Activated T-cell treated with anti-CD3 and anti-CD28 coated beads, Interleukin-2, amount 50 U/mL, for 1 hour (primary cell): ENCODE measurements at regions not wholly inside any gene's neighbourhood (a gene's known extent, or its start where the extent isn't known, plus 50 kb on each side); places are given as distances from the start of the nearest gene placed in this dataset.

Experiments used
- DNase-seq: peaks from one replicate; pipeline ENCODE4 v3.0.0-alpha.2; 2020

DNA sequence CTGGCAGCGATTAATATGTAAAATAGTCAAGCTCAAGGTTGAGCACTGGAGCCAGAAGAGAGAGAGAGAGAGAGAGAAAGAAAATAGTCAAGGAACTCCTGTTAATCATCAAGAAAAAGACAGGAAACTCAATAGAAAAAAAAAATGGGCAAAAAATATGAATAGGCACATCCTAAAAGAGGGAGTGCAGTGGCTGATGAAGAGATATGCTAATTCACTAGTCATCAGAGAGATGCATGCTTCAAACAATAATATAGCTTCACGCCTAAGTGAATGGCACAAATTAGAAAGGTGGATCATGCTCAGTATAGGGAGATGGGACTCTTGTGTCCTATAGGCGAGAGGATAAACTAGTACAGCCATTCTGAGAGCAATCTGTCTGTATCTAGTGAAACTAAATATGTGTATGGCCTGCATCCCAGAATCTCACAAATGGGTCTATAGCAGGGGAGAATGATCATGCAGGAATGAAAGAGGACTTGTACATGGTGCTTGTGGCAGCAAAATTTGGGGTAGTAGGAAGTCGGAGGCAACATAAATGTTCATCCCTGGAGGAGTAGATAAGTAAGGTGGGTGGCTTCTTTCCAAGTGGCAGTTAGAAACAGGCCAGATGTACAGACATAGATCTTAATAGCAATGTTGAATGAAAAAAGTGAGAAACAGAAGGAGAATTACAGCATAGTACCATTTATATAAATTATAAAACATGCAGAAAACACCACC is 176.8 kb downstream of the VEGFA start:
- no peak for DNase-seq

GRCh38 chr6:43945768-43946080 is 175.7 kb downstream of the VEGFA start:
- DNase-seq: no peak

- no peak for DNase-seq
Observed at GRCh38 chr6:43944908-43945767, 175.1 kb downstream of the VEGFA start.

DNA sequence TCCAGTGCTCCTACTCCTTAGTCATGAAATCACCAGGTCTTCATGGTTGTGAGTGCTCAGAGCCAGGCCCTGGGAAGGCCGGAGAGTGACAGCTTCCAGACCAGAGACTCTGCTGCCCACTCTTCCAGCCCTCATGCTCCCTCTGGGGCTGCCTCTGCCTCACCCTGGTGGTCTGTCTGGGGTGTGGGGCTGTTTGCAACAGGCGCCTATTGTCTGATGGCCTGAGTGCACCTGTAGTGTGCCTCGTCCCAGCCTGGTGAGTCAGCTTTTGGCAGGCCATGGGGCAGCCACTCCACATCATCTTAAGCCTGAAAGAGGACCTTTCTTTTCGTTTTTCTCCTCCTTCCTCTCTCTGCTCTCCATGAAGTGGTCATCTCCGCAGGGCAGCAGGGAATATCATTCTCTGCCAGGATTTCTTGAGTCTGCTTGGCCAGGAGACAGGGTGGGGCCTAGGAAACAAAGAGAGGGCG is 173.8 kb downstream of the VEGFA start:
- no peak for DNase-seq

- no peak for DNase-seq
Observed at GRCh38 chr6:43943099-43943766, 173.2 kb downstream of the VEGFA start.

DNA sequence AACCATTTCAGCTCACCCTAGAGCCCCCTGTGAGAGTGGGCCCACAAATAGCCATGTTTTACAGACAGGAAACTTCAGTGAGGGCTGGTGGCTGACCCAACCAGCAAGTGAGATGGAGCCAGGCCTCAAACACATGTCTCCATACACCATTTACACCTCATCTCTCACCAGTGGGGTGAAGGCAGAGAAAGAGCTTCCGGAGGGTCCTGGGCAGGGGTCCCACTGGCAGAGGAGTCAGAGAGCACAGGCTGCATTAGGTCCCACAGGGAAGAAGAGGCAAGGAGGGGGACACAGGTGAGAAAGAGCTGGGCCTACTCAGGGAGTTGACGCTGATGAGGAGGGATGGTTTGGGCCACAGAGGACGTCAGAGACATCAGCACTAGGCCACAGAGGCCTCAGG is 172.6 kb downstream of the VEGFA start:
- DNase-seq: no peak

- DNase-seq: no peak
Observed at GRCh38 chr6:43942011-43942442, 172.0 kb downstream of the VEGFA start.

- DNase-seq: no peak
Observed at GRCh38 chr6:43941174-43941573, 171.2 kb downstream of the VEGFA start.

DNA sequence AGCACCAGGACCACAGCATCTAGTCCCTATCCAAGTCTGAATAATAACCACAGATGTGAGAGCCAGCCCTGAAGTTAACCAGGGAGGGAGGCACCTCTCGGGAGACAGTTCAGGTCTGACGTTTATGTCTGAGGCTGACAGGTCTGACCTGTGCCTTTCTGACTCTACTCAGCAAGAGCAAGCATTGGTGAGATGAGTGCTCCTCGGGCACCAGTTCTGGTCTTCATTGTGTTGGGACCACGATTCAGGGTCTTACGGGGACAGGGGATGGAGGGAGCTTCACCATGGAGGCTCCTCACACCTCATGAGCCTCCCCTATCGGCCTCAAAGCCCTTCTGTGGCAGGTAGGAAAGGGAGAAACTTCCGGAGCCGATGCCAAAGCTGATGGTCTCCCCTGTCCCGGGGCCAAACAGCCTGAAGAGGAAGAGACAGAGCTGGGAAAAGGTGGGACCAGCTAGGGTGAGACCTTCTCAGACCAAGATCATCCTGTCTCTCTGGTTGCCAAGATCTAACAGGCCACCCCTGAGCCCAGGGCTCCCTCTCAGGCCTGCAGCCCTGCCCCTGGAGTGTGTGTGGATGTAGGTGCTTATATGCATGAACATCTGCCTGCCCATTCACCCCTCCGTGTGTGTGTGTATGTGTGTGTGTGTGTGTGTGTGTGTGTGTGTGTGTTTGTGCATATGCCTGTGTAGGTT is 170.5 kb downstream of the VEGFA start:
- DNase-seq: no peak

GRCh38 chr6:43940071-43940392 is 170.0 kb downstream of the VEGFA start:
- no peak for DNase-seq

- DNase-seq: no peak
Observed at GRCh38 chr6:43939281-43940070, 169.5 kb downstream of the VEGFA start.

- DNase-seq: no peak
Observed at GRCh38 chr6:43938178-43939105, 168.4 kb downstream of the VEGFA start.

GRCh38 chr6:43937236-43938177 is 167.5 kb downstream of the VEGFA start:
- no peak for DNase-seq

- no peak for DNase-seq
Observed at GRCh38 chr6:43936476-43936875, 166.5 kb downstream of the VEGFA start.

- DNase-seq: no peak
Observed at GRCh38 chr6:43935921-43936439, 166.0 kb downstream of the VEGFA start.

DNA sequence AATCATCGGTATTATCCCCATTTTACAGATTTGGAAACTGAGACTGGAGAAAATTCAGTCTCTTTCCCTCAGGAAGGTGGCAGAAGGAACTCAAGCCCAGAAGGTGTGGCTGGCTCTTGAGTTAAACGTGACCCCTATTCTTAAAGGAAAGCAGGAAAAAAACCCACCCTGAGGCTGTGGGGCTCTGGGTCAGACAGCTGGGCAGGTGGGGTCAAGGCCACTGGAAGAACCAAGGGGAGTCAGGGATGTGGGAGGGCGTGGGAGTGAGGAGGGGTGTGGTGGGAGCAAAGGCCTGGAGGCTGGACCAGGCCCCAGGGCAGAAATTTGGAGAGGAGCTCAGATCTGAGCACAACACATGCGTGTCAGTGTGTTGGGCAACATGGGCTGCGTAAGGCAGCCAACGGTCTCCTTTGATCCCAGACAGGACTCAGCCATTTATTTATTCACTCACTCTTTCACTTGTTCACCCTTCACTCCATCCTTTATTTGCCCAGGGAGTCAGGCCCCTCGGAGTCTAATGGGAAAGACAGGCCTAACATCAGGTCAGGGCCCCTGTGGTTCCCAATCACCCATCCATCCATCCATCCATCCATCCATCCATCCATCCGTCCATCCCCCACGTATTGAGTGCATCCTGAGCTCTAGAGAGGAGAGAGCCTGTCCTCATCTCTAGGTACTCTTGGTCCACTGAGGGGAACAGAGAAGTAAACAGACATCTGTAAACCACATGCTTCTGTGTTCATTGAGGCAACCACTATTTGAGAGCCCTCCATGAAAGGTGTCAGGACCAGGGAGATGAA is 165.0 kb downstream of the VEGFA start:
- DNase-seq: no peak

- DNase-seq: no peak
Observed at GRCh38 chr6:43934183-43934802, 164.3 kb downstream of the VEGFA start.

GRCh38 chr6:43933148-43933885 is 163.3 kb downstream of the VEGFA start:
- DNase-seq: no peak
